ENCODE measurements at regions not wholly inside any gene's neighbourhood (a gene's known extent, or its start where the extent isn't known, plus 50 kb on each side); places are given as distances from the start of the nearest gene placed in this dataset.

- TF ChIP-seq SIN3A (IDR thresholded peaks at IDR 0.05; ENCODE audit: borderline replicate concordance, insufficient read depth, low read depth, low read length), result no peak
- no peak for TF ChIP-seq TCF7L2 (IDR thresholded peaks at IDR 0.05; ENCODE audit: low read depth, low read length)
- no peak for TF ChIP-seq CTCF (IDR thresholded peaks at IDR 0.05)
- TF ChIP-seq REST (IDR thresholded peaks at IDR 0.05; ENCODE audit: insufficient read depth in 1 of 2, low read depth in 2 of 2, low read length in 1 of 2), result no peak
- TF ChIP-seq POLR2AphosphoS5 (IDR thresholded peaks at IDR 0.05; ENCODE audit: low read depth, low read length), result no peak
- H3K27me3 ChIP-seq (ENCODE audit: control insufficient read depth, insufficient read depth, low read length), result no peaks in the 10 kb centered on the region
- no peaks in the 10 kb centered on the region for H3K4me1 ChIP-seq (ENCODE audit: control insufficient read depth, insufficient read depth, low read length)
- no TSS peak for BruUV-seq (replicated peaks)
- DNase-seq (ENCODE audit: low read depth, low spot score) (no peak), ATAC-seq (no peak)
- H3K36me3 ChIP-seq (ENCODE audit: control insufficient read depth, insufficient read depth, low read length), result no peaks in the 10 kb centered on the region
- in situ Hi-C loops (cut with HindIII; ENCODE audit: low pct_unique_long_range_greater_than_20kb, low sequenced_read_pairs), result no loop called here
- ChIA-PET CTCF (no interaction called here), POLR2A (no interaction called here)
- no peak overlapping the region for H3K4me3 ChIP-seq (ENCODE audit: low read depth in 2 of 2, low read length in 2 of 2)
- H3K27ac ChIP-seq (ENCODE audit: low read length), result no peak overlapping the region
- intact Hi-C loops (cut with micrococcal nuclease; ENCODE audit: unreplicated experiment), result no loop called here
- no peaks in the 10 kb centered on the region for H3K9me3 ChIP-seq (ENCODE audit: control insufficient read depth, insufficient read depth, low read depth, low read length)
Measured at GRCh38 chr2:144947709-144948037, 427.8 kb upstream of the ZEB2 start.

- in situ Hi-C loops (cut with HindIII; ENCODE audit: low pct_unique_long_range_greater_than_20kb, low sequenced_read_pairs) (no loop called here), intact Hi-C loops (cut with micrococcal nuclease; ENCODE audit: unreplicated experiment) (no loop called here)
- TF ChIP-seq CTCF (IDR thresholded peaks at IDR 0.05), result no peak
- no peak for TF ChIP-seq SIN3A (IDR thresholded peaks at IDR 0.05; ENCODE audit: borderline replicate concordance, insufficient read depth, low read depth, low read length)
- TF ChIP-seq TCF7L2 (IDR thresholded peaks at IDR 0.05; ENCODE audit: low read depth, low read length), result no peak
- no peak for TF ChIP-seq POLR2AphosphoS5 (IDR thresholded peaks at IDR 0.05; ENCODE audit: low read depth, low read length)
- no peak for TF ChIP-seq REST (IDR thresholded peaks at IDR 0.05; ENCODE audit: insufficient read depth in 1 of 2, low read depth in 2 of 2, low read length in 1 of 2)
- Histone ChIP-seq H3K27me3 (ENCODE audit: control insufficient read depth, insufficient read depth, low read length) (no peaks in the 10 kb centered on the region), H3K4me1 (ENCODE audit: control insufficient read depth, insufficient read depth, low read length) (no peaks in the 10 kb centered on the region), H3K4me3 (ENCODE audit: low read depth in 2 of 2, low read length in 2 of 2) (no peak overlapping the region), H3K36me3 (ENCODE audit: control insufficient read depth, insufficient read depth, low read length) (no peaks in the 10 kb centered on the region), H3K27ac (ENCODE audit: low read length) (no peak overlapping the region), H3K9me3 (ENCODE audit: control insufficient read depth, insufficient read depth, low read depth, low read length) (no peaks in the 10 kb centered on the region)
- ChIA-PET POLR2A (no interaction called here), CTCF (no interaction called here)
- no TSS peak for BruUV-seq (replicated peaks)
- DNase-seq (ENCODE audit: low read depth, low spot score) (no peak), ATAC-seq (no peak)
Measured at GRCh38 chr2:144946263-144946662, 426.3 kb upstream of the ZEB2 start.
